Loucy (cell line): ENCODE measurements at regions not wholly inside any gene's neighbourhood (a gene's known extent, or its start where the extent isn't known, plus 50 kb on each side); places are given as distances from the start of the nearest gene placed in this dataset.

Experiments
- H2AFZ ChIP-seq: fragments of 200-600 bp; sonication (generic); 2 replicates; pipeline ENCODE4 v1.6.0; 2016; ENCODE audit warnings: antibody characterized with exemption, mild to moderate bottlenecking, low read length, moderate library complexity
- H3F3A ChIP-seq: fragments of 200-600 bp; 2 replicates; pipeline ENCODE4 v1.6.0; 2016; ENCODE audit warnings: antibody characterized with exemption, low read depth, mild to moderate bottlenecking
- H3K27me3 ChIP-seq: fragments of 200-600 bp; sonication (generic); 2 replicates; pipeline ENCODE4 v1.6.1; 2014; ENCODE audit warnings: low read length, mild to moderate bottlenecking; ENCODE audit not compliant: insufficient read depth, poor library complexity, severe bottlenecking
- H3K36me3 ChIP-seq: fragments of 200-600 bp; sonication (generic); 2 replicates; pipeline ENCODE4 v1.6.1; 2016; ENCODE audit warnings: low read length; ENCODE audit not compliant: insufficient read depth
- H3K4me1 ChIP-seq: fragments of 200-600 bp; sonication (generic); 2 replicates; pipeline ENCODE4 v1.5.1; 2014; ENCODE audit warnings: low read length, mild to moderate bottlenecking; ENCODE audit not compliant: insufficient read depth, poor library complexity, severe bottlenecking
- H3K4me2 ChIP-seq: fragments of 200-600 bp; sonication (generic); 2 replicates; pipeline ENCODE4 v1.6.0; 2014; ENCODE audit warnings: antibody characterized with exemption, low read length, low read depth, mild to moderate bottlenecking; ENCODE audit not compliant: poor library complexity, severe bottlenecking
- H3K4me3 ChIP-seq: fragments of 200-600 bp; sonication (generic); 2 replicates; pipeline ENCODE4 v1.5.1; 2014; ENCODE audit warnings: low read length, mild to moderate bottlenecking, mixed read lengths; ENCODE audit not compliant: poor library complexity, severe bottlenecking
- H3K79me2 ChIP-seq: fragments of 200-600 bp; sonication (generic); 2 replicates; pipeline ENCODE4 v1.6.1; 2014; ENCODE audit warnings: low read length; ENCODE audit not compliant: insufficient read depth
- H3K9ac ChIP-seq: fragments of 200-600 bp; sonication (generic); 2 replicates; pipeline ENCODE4 v1.6.0; 2014; ENCODE audit warnings: mild to moderate bottlenecking, low read depth, low read length, moderate library complexity; ENCODE audit not compliant: poor library complexity, severe bottlenecking
- H3K9me2 ChIP-seq: fragments of 200-600 bp; sonication (generic); replicated peaks from 2 replicates; pipeline ENCODE4 v1.6.1; 2016; ENCODE audit warnings: low read depth, low read length, mixed read lengths
- H3K9me3 ChIP-seq: fragments of 200-600 bp; sonication (generic); 2 replicates; pipeline ENCODE4 v1.6.1; 2014; ENCODE audit warnings: mild to moderate bottlenecking, antibody characterized with exemption, low read length, low read depth; ENCODE audit not compliant: insufficient read depth
- H4K20me1 ChIP-seq: fragments of 200-600 bp; sonication (generic); 2 replicates; pipeline ENCODE4 v1.6.0; 2014; ENCODE audit warnings: antibody characterized with exemption, low read length, mild to moderate bottlenecking; ENCODE audit not compliant: insufficient read depth, poor library complexity, severe bottlenecking
- CTCF ChIP-seq: fragments of 200-600 bp; sonication (generic); conservative IDR thresholded peaks from 2 replicates; pipeline ENCODE4 v1.5.1; 2014; ENCODE audit warnings: mild to moderate bottlenecking, antibody characterized with exemption, low read length
- EZH2phosphoT487 ChIP-seq: fragments of 200-600 bp; IDR thresholded peaks from 2 replicates; pipeline ENCODE4 v1.6.1; 2018; ENCODE audit warnings: antibody characterized with exemption, mild to moderate bottlenecking, moderate library complexity, borderline replicate concordance

GRCh38 chr4:151574968-151575367 is 166.0 kb downstream of the FHIP1A start:
- Histone ChIP-seq H3F3A (no peaks in the 10 kb centered on the region), H2AFZ (no peak overlapping the region), H3K9ac (no peak overlapping the region), H3K4me2 (no peak overlapping the region), H3K4me1 (no peaks in the 10 kb centered on the region), H4K20me1 (no peaks in the 10 kb centered on the region), H3K27me3 (peaks cover 30% of the 10 kb centered on the region), H3K79me2 (no peaks in the 10 kb centered on the region), H3K4me3 (no peak overlapping the region), H3K9me3 (no peaks in the 10 kb centered on the region), H3K36me3 (no peaks in the 10 kb centered on the region), H3K9me2 (no peaks in the 10 kb centered on the region)
- TF ChIP-seq EZH2phosphoT487 (no peak), CTCF (no peak)

GRCh38 chr4:151575646-151576045 is 166.7 kb downstream of the FHIP1A start:
- peaks cover 23% of the 10 kb centered on the region for H3K27me3 ChIP-seq
- H3K4me1 ChIP-seq: no peaks in the 10 kb centered on the region
- no peaks in the 10 kb centered on the region for H4K20me1 ChIP-seq

GRCh38 chr4:151576627-151577026 is 167.7 kb downstream of the FHIP1A start:
- Histone ChIP-seq H3K36me3 (no peaks in the 10 kb centered on the region), H3K27me3 (peaks cover 19% of the 10 kb centered on the region), H3K4me2 (no peak overlapping the region), H3K79me2 (no peaks in the 10 kb centered on the region), H4K20me1 (no peaks in the 10 kb centered on the region), H3K9me3 (no peaks in the 10 kb centered on the region), H3K4me1 (no peaks in the 10 kb centered on the region), H2AFZ (no peak overlapping the region), H3K9ac (no peak overlapping the region), H3K9me2 (no peaks in the 10 kb centered on the region), H3F3A (no peaks in the 10 kb centered on the region), H3K4me3 (no peak overlapping the region)
- TF ChIP-seq CTCF (no peak), EZH2phosphoT487 (no peak)

More at GRCh38 chr4:151575646-151576045, 166.7 kb downstream of the FHIP1A start:
- Histone ChIP-seq H3K4me2 (no peak overlapping the region), H3F3A (no peaks in the 10 kb centered on the region), H3K9me2 (no peaks in the 10 kb centered on the region), H3K79me2 (no peaks in the 10 kb centered on the region), H3K9me3 (no peaks in the 10 kb centered on the region), H3K4me3 (no peak overlapping the region), H2AFZ (no peak overlapping the region), H3K9ac (no peak overlapping the region), H3K36me3 (no peaks in the 10 kb centered on the region)
- no peak for TF ChIP-seq CTCF
- no peak for TF ChIP-seq EZH2phosphoT487
